HCT116 (cell line): ENCODE measurements at regions not wholly inside any gene's neighbourhood (a gene's known extent, or its start where the extent isn't known, plus 50 kb on each side); places are given as distances from the start of the nearest gene placed in this dataset.

Experiments used
- ATAC-seq: fragments of 200-7000 bp; cut with Tn5 transposase; 2 replicates; pipeline ENCODE4 v1.9.1; 2020; ENCODE audit warnings: mild to moderate bottlenecking, moderate library complexity
- BruUV-seq: library from RNA; stranded (reverse); fragments of 400-500 nt; replicated peaks from 2 replicates; lab custom pipeline; 2021; lab: Mats Ljungman, UMichigan
- CTCF ChIA-PET: fragments of 300-600 bp; sonication (Branson Sonifier 250); formaldehyde crosslinking; loops from one replicate; lab custom pipeline; 2021; ENCODE audit warnings: antibody characterized with exemption; lab: Charles Lee
- POLR2A ChIA-PET: fragments of 300-600, 350-600 bp; sonication (Branson Sonifier 250); formaldehyde crosslinking; loops from one replicate; lab custom pipeline; 2021; ENCODE audit warnings: antibody characterized with exemption; lab: Charles Lee
- RAD21 ChIA-PET, 2 experiments: fragments of 300-600 bp; sonication (Branson Sonifier 250); formaldehyde crosslinking; loops; one replicate each; lab custom pipeline; 2023; ENCODE audit warnings: low total read pairs in 2 of 2; ENCODE audit not compliant: uncharacterized antibody in 2 of 2, unreplicated experiment in 2 of 2, low non-redundant PET in 1 of 2; lab: Charles Lee
- DNase-seq: peaks from one replicate; pipeline ENCODE4 v3.0.0-alpha.2; 2010; ENCODE audit warnings: low read depth, low spot score
- H2AFZ ChIP-seq: fragments of 200-600 bp; shearing (Covaris generic), sonication (generic); 2 replicates; pipeline ENCODE4 v1.6.1; 2017; ENCODE audit warnings: low read depth, mixed run types, mixed read lengths, antibody characterized with exemption, low read length; ENCODE audit not compliant: poor library complexity, severe bottlenecking
- H3K27ac ChIP-seq: 2 replicates; pipeline ENCODE4 v1.5.1; 2012; ENCODE audit warnings: low read depth, low read length
- H3K27me3 ChIP-seq: fragments of 200-600 bp; sonication (generic); 2 replicates; pipeline ENCODE4 v1.6.1; 2016; ENCODE audit warnings: mixed run types, low read length, mixed read lengths; ENCODE audit not compliant: insufficient read depth
- H3K36me3 ChIP-seq, 2 experiments: fragments of 200-500 bp in 1 of 2; fragments of 200-600 bp in 1 of 2; sonication (Bioruptor generic) in 1 of 2; sonication (generic) in 1 of 2; 2 replicates each; pipeline versions ENCODE4 v1.5.1 to v1.6.1; 2014 to 2016; ENCODE audit warnings: low read length in 2 of 2, inconsistent platforms in 1 of 2, mixed read lengths in 1 of 2, mixed run types in 1 of 2; ENCODE audit not compliant: insufficient read depth in 2 of 2, control insufficient read depth in 1 of 2
- H3K4me1 ChIP-seq, 2 experiments: fragments of 200-600 bp in 1 of 2; sonication (generic) in 1 of 2; 2 replicates each; pipeline versions ENCODE4 v1.5.1 to v1.6.1; 2012 to 2017; ENCODE audit warnings: low read length in 2 of 2, inconsistent platforms in 1 of 2, mild to moderate bottlenecking in 1 of 2, mixed read lengths in 1 of 2, mixed run types in 1 of 2, moderate library complexity in 1 of 2; ENCODE audit not compliant: insufficient read depth in 2 of 2, control insufficient read depth in 1 of 2
- H3K4me2 ChIP-seq: fragments of 200-600 bp; sonication (generic); 2 replicates; pipeline ENCODE4 v1.6.1; 2017; ENCODE audit warnings: mixed run types, low read length, mixed read lengths
- H3K4me3 ChIP-seq, 2 experiments: fragments of 200-600 bp in 1 of 2; sonication (generic) in 1 of 2; replicated peaks in 1 of 2; 2 replicates each; pipeline ENCODE4 v1.5.1; 2011 to 2016; ENCODE audit warnings: low read length in 2 of 2, control low read depth in 1 of 2, low read depth in 1 of 2, mild to moderate bottlenecking in 1 of 2, mixed read lengths in 1 of 2, mixed run types in 1 of 2
- H3K79me2 ChIP-seq: fragments of 200-600 bp; sonication (generic); 2 replicates; pipeline ENCODE4 v1.6.1; 2017; ENCODE audit warnings: mild to moderate bottlenecking, mixed run types, low read length, moderate library complexity, mixed read lengths; ENCODE audit not compliant: insufficient read depth
- H3K9ac ChIP-seq: fragments of 200-600 bp; sonication (generic); 2 replicates; pipeline ENCODE4 v1.6.1; 2016; ENCODE audit warnings: low read length, mixed read lengths
- H3K9me2 ChIP-seq: fragments of 200-600 bp; sonication (generic), shearing (Covaris generic); 2 replicates; pipeline ENCODE4 v1.6.1; 2017; ENCODE audit warnings: mixed run types, mild to moderate bottlenecking, moderate library complexity; ENCODE audit not compliant: insufficient read depth
- H3K9me3 ChIP-seq, 2 experiments: fragments of 200-500 bp in 1 of 2; fragments of 200-600 bp in 1 of 2; sonication (Bioruptor generic) in 1 of 2; sonication (generic) in 1 of 2; 2 replicates each; pipeline ENCODE4 v1.6.1; 2014 to 2017; ENCODE audit warnings: low read length in 2 of 2, mixed read lengths in 2 of 2, inconsistent platforms in 1 of 2, low read depth in 1 of 2, mild to moderate bottlenecking in 1 of 2, mixed run types in 1 of 2, moderate library complexity in 1 of 2; ENCODE audit not compliant: control insufficient read depth in 1 of 2, insufficient read depth in 1 of 2
- H4K20me1 ChIP-seq: fragments of 200-600 bp; sonication (generic), shearing (Covaris generic); 2 replicates; pipeline ENCODE4 v1.6.1; 2017; ENCODE audit warnings: mixed run types, mild to moderate bottlenecking, moderate library complexity; ENCODE audit not compliant: insufficient read depth
- CEBPB ChIP-seq: IDR thresholded peaks from 2 replicates; pipeline ENCODE4 v1.6.1; 2012; ENCODE audit warnings: low read depth
- EGR1 ChIP-seq: IDR thresholded peaks from 2 replicates; pipeline ENCODE4 v1.6.1; 2012; ENCODE audit warnings: low read depth
- EZH2 ChIP-seq: fragments of 200-600 bp; sonication (generic); IDR thresholded peaks from 2 replicates; pipeline ENCODE4 v1.6.1; 2017; ENCODE audit warnings: antibody characterized with exemption, mixed run types
- JUND ChIP-seq: IDR thresholded peaks from 2 replicates; pipeline ENCODE4 v1.6.1; 2012
- POLR2A ChIP-seq: IDR thresholded peaks from 2 replicates; pipeline ENCODE4 v1.7.0; 2011; ENCODE audit warnings: borderline replicate concordance; ENCODE audit not compliant: insufficient read depth, insufficient read length; ENCODE audit errors: extremely low read depth
- POLR2AphosphoS5 ChIP-seq: IDR thresholded peaks from 2 replicates; pipeline ENCODE4 v1.6.1; 2011; ENCODE audit warnings: mild to moderate bottlenecking, low read depth, low read length, moderate library complexity
- RAD21 ChIP-seq: IDR thresholded peaks from 2 replicates; pipeline ENCODE4 v1.6.1; 2012; ENCODE audit warnings: low read depth, mild to moderate bottlenecking
- SRF ChIP-seq: IDR thresholded peaks from 2 replicates; pipeline ENCODE4 v1.6.1; 2012; ENCODE audit warnings: low read depth
- YY1 ChIP-seq: IDR thresholded peaks from 2 replicates; pipeline ENCODE4 v1.6.1; 2011; ENCODE audit warnings: low read length, low read depth, moderate library complexity, mild to moderate bottlenecking; ENCODE audit not compliant: insufficient replicate concordance; ENCODE audit errors: extremely low read depth
- ZNF274 ChIP-seq: fragments of 200-500 bp; sonication (Bioruptor generic); IDR thresholded peaks from 2 replicates; pipeline ENCODE4 v1.6.1; 2014; ENCODE audit warnings: mild to moderate bottlenecking, low read depth, low read length, inconsistent platforms
- intact Hi-C: fragments of 100-400 bp; cut with micrococcal nuclease; formaldehyde crosslinking; loops from 2 replicates; pipeline ENCODE4 v1.10.0; 2022
- TF ChIP-seq, protein P1 (sequence below): IDR thresholded peaks from 2 replicates; pipeline ENCODE4 v1.6.1; 2012
- TF ChIP-seq, protein P2 (sequence below): IDR thresholded peaks from 2 replicates; pipeline ENCODE4 v1.6.1; 2012
- TF ChIP-seq, protein P3 (sequence below), 3 experiments: fragments of 200-600 bp in 1 of 3; sonication (generic) in 1 of 3; IDR thresholded peaks in 2 of 3; conservative IDR thresholded peaks in 1 of 3; 2 replicates each; pipeline ENCODE4 v1.5.1; 2012 to 2017; ENCODE audit warnings: low read depth in 2 of 3, low read length in 2 of 3, antibody characterized with exemption in 1 of 3, borderline replicate concordance in 1 of 3, control low read depth in 1 of 3, mild to moderate bottlenecking in 1 of 3, mixed read lengths in 1 of 3, mixed run types in 1 of 3, moderate library complexity in 1 of 3; ENCODE audit not compliant: insufficient read depth in 1 of 3
- TF ChIP-seq, protein P4 (sequence below): IDR thresholded peaks from 2 replicates; pipeline ENCODE4 v1.6.1; 2012; ENCODE audit warnings: low read depth

DNA sequence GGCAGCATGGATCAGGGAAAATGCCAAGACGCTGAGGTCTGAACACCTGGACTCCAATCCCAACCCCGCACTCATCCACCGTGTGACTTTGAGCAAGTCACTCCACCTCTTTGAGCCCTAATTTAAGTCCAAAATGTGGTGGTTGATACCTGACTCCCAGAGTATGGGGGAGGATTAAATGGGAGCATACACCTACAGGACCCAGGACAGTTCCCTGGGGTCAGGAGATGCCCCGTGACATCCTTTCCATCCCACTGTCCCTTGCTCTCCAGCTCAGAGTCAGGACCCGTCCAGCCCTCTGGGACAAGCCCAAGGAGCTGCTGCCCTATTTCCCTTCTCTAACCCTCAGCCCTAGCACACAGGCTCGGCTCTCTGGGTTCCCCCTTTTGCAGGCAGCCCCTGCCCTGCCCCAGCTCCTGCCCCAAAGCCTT is 276.4 kb downstream of the XXYLT1 start:
- ChIA-PET POLR2A (no interaction called here), CTCF (no interaction called here), RAD21 (no interaction called here)
- H3K4me2 ChIP-seq = no peak overlapping the region
- no peak overlapping the region for H3K27ac ChIP-seq
- H3K9me3 ChIP-seq = no peaks in the 10 kb centered on the region
- no peaks in the 10 kb centered on the region for H3K36me3 ChIP-seq
- intact Hi-C loops = no loop called here
- TF ChIP-seq ZNF274 (no peak), POLR2AphosphoS5 (no peak), YY1 (no peak), CEBPB (no peak), SRF (no peak), JUND (no peak), POLR2A (no peak), EGR1 (no peak), EZH2 (no peak), RAD21 (no peak)
- TF ChIP-seq, protein P1, sequence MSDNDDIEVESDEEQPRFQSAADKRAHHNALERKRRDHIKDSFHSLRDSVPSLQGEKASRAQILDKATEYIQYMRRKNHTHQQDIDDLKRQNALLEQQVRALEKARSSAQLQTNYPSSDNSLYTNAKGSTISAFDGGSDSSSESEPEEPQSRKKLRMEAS = no peak
- TF ChIP-seq, protein P2, sequence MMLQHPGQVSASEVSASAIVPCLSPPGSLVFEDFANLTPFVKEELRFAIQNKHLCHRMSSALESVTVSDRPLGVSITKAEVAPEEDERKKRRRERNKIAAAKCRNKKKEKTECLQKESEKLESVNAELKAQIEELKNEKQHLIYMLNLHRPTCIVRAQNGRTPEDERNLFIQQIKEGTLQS = no peak
- TF ChIP-seq, protein P3, sequence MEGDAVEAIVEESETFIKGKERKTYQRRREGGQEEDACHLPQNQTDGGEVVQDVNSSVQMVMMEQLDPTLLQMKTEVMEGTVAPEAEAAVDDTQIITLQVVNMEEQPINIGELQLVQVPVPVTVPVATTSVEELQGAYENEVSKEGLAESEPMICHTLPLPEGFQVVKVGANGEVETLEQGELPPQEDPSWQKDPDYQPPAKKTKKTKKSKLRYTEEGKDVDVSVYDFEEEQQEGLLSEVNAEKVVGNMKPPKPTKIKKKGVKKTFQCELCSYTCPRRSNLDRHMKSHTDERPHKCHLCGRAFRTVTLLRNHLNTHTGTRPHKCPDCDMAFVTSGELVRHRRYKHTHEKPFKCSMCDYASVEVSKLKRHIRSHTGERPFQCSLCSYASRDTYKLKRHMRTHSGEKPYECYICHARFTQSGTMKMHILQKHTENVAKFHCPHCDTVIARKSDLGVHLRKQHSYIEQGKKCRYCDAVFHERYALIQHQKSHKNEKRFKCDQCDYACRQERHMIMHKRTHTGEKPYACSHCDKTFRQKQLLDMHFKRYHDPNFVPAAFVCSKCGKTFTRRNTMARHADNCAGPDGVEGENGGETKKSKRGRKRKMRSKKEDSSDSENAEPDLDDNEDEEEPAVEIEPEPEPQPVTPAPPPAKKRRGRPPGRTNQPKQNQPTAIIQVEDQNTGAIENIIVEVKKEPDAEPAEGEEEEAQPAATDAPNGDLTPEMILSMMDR (IDR thresholded peaks at IDR 0.05 in 2 of 3, conservative IDR thresholded peaks at IDR 0.05 in 1 of 3; ENCODE audit: borderline replicate concordance in 1 of 3, insufficient read depth in 1 of 3, low read depth in 2 of 3, low read length in 2 of 3) = no peak
- TF ChIP-seq, protein P4, sequence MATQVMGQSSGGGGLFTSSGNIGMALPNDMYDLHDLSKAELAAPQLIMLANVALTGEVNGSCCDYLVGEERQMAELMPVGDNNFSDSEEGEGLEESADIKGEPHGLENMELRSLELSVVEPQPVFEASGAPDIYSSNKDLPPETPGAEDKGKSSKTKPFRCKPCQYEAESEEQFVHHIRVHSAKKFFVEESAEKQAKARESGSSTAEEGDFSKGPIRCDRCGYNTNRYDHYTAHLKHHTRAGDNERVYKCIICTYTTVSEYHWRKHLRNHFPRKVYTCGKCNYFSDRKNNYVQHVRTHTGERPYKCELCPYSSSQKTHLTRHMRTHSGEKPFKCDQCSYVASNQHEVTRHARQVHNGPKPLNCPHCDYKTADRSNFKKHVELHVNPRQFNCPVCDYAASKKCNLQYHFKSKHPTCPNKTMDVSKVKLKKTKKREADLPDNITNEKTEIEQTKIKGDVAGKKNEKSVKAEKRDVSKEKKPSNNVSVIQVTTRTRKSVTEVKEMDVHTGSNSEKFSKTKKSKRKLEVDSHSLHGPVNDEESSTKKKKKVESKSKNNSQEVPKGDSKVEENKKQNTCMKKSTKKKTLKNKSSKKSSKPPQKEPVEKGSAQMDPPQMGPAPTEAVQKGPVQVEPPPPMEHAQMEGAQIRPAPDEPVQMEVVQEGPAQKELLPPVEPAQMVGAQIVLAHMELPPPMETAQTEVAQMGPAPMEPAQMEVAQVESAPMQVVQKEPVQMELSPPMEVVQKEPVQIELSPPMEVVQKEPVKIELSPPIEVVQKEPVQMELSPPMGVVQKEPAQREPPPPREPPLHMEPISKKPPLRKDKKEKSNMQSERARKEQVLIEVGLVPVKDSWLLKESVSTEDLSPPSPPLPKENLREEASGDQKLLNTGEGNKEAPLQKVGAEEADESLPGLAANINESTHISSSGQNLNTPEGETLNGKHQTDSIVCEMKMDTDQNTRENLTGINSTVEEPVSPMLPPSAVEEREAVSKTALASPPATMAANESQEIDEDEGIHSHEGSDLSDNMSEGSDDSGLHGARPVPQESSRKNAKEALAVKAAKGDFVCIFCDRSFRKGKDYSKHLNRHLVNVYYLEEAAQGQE = no peak
- peaks cover 4% of the 10 kb centered on the region; the same call in 1 of the 2 replicates for H3K27me3 ChIP-seq
- no TSS peak for BruUV-seq
- no peak for ATAC-seq
- H3K79me2 ChIP-seq = no peaks in the 10 kb centered on the region
- DNase-seq = no peak
- no peak overlapping the region for H3K4me3 ChIP-seq
- H3K4me1 ChIP-seq = no peaks in the 10 kb centered on the region
- no peaks in the 10 kb centered on the region for H3K9me2 ChIP-seq
- H3K9ac ChIP-seq = no peak overlapping the region
- H4K20me1 ChIP-seq = no peaks in the 10 kb centered on the region
- no peak overlapping the region for H2AFZ ChIP-seq
